ENCODE measurements at regions not wholly inside any gene's neighbourhood (a gene's known extent, or its start where the extent isn't known, plus 50 kb on each side); places are given as distances from the start of the nearest gene placed in this dataset.

- no peak for TF ChIP-seq CTCF (IDR thresholded peaks at IDR 0.05)
- Mint-ChIP-seq H3K4me3 (ENCODE audit: unreplicated experiment) (no peak overlapping the region), H3K27ac (ENCODE audit: unreplicated experiment) (no peak overlapping the region), H3K27me3 (ENCODE audit: low read depth) (no peaks in the 10 kb centered on the region), H3K9me3 (ENCODE audit: low read depth) (peaks cover 6% of the 10 kb centered on the region), H3K4me1 (ENCODE audit: low read depth) (peaks cover 5% of the 10 kb centered on the region), H3K36me3 (ENCODE audit: low read depth) (no peaks in the 10 kb centered on the region)
- DNase-seq (ENCODE audit: low spot score) = no peak
Measured at GRCh38 chr13:105541565-105541964, 993.9 kb downstream of the EFNB2 start.

- no peaks in the 10 kb centered on the region for H3K36me3 Mint-ChIP-seq (ENCODE audit: low read depth)
- no peak for DNase-seq (ENCODE audit: low spot score)
- H3K4me3 Mint-ChIP-seq (ENCODE audit: unreplicated experiment) = no peak overlapping the region
- no peaks in the 10 kb centered on the region for H3K27me3 Mint-ChIP-seq (ENCODE audit: low read depth)
- peaks cover 4% of the 10 kb centered on the region for H3K9me3 Mint-ChIP-seq (ENCODE audit: low read depth)
- no peak overlapping the region for H3K27ac Mint-ChIP-seq (ENCODE audit: unreplicated experiment)
- H3K4me1 Mint-ChIP-seq (ENCODE audit: low read depth) = peaks cover under 1% of the 10 kb centered on the region
- TF ChIP-seq CTCF (IDR thresholded peaks at IDR 0.05) = no peak
Measured at GRCh38 chr13:105538346-105538745, 997.1 kb downstream of the EFNB2 start.

- H3K4me1 Mint-ChIP-seq (ENCODE audit: low read depth) = no peaks in the 10 kb centered on the region
- peaks cover 3% of the 10 kb centered on the region for H3K9me3 Mint-ChIP-seq (ENCODE audit: low read depth)
- no peak for DNase-seq (ENCODE audit: low spot score)
- TF ChIP-seq CTCF (IDR thresholded peaks at IDR 0.05) = no peak
- no peaks in the 10 kb centered on the region for H3K27me3 Mint-ChIP-seq (ENCODE audit: low read depth)
- no peaks in the 10 kb centered on the region for H3K36me3 Mint-ChIP-seq (ENCODE audit: low read depth)
- no peak overlapping the region for H3K27ac Mint-ChIP-seq (ENCODE audit: unreplicated experiment)
- H3K4me3 Mint-ChIP-seq (ENCODE audit: unreplicated experiment) = no peak overlapping the region
Measured at GRCh38 chr13:105537113-105537512, 998.3 kb downstream of the EFNB2 start.

GRCh38 chr13:105530468-105530867 lies 1005.0 kb downstream of the EFNB2 start:
- Mint-ChIP-seq H3K4me3 (ENCODE audit: unreplicated experiment) (no peak overlapping the region), H3K4me1 (ENCODE audit: low read depth) (no peaks in the 10 kb centered on the region), H3K27ac (ENCODE audit: unreplicated experiment) (no peak overlapping the region), H3K9me3 (ENCODE audit: low read depth) (no peaks in the 10 kb centered on the region), H3K27me3 (ENCODE audit: low read depth) (no peaks in the 10 kb centered on the region), H3K36me3 (ENCODE audit: low read depth) (no peaks in the 10 kb centered on the region)
- no peak for TF ChIP-seq CTCF (IDR thresholded peaks at IDR 0.05)
- DNase-seq (ENCODE audit: low spot score) = no peak

GRCh38 chr13:105527127-105527526 lies 1008.3 kb downstream of the EFNB2 start:
- no peak for DNase-seq (ENCODE audit: low spot score)
- H3K9me3 Mint-ChIP-seq (ENCODE audit: low read depth) = peaks cover 6% of the 10 kb centered on the region
- no peak overlapping the region for H3K27ac Mint-ChIP-seq (ENCODE audit: unreplicated experiment)
- no peaks in the 10 kb centered on the region for H3K4me1 Mint-ChIP-seq (ENCODE audit: low read depth)
- H3K27me3 Mint-ChIP-seq (ENCODE audit: low read depth) = no peaks in the 10 kb centered on the region
- no peaks in the 10 kb centered on the region for H3K36me3 Mint-ChIP-seq (ENCODE audit: low read depth)
- TF ChIP-seq CTCF (IDR thresholded peaks at IDR 0.05) = no peak
- H3K4me3 Mint-ChIP-seq (ENCODE audit: unreplicated experiment) = no peak overlapping the region

Measured in chondrocyte (in vitro differentiated cells).